ENCODE measurements at regions not wholly inside any gene's neighbourhood (a gene's known extent, or its start where the extent isn't known, plus 50 kb on each side); places are given as distances from the start of the nearest gene placed in this dataset.

DNA sequence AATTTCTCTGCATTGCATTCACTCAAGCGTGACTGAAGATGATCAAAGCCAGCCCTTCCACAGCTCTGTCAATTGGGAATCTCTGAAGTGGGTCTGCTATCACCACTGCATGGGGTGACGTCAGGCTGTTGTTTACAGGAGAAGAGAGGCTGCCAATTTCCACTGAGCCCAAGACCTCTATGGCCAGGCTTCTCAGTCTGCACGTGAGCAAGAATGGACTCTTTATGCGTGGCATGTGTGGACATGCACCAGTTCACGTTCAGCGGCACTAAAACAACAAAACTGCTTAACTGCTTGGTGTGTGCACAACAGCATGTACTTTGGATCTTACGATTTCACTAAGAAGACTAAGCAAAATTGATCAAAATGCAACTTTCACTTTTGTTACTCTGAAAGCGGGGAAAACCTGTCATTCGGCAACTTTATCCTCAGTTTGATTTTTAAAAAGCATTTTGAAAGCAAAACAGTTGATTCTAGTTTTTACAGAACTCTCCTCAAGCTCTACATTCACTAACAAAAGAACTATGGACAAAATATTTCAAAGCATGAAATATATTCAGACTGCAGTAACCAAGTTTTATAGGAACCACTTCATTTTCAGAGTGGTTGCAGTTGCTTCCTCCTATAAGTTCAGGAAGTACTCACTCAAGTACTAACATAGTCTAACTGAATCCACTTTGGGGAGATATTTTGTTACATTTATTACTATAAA lies 77.0 kb upstream of the SERTAD2 start:
- peak; percentile 73 for DNase-seq (ENCODE audit: low read depth)
- TF ChIP-seq, protein P1, sequence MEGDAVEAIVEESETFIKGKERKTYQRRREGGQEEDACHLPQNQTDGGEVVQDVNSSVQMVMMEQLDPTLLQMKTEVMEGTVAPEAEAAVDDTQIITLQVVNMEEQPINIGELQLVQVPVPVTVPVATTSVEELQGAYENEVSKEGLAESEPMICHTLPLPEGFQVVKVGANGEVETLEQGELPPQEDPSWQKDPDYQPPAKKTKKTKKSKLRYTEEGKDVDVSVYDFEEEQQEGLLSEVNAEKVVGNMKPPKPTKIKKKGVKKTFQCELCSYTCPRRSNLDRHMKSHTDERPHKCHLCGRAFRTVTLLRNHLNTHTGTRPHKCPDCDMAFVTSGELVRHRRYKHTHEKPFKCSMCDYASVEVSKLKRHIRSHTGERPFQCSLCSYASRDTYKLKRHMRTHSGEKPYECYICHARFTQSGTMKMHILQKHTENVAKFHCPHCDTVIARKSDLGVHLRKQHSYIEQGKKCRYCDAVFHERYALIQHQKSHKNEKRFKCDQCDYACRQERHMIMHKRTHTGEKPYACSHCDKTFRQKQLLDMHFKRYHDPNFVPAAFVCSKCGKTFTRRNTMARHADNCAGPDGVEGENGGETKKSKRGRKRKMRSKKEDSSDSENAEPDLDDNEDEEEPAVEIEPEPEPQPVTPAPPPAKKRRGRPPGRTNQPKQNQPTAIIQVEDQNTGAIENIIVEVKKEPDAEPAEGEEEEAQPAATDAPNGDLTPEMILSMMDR (IDR thresholded peaks at IDR 0.05; ENCODE audit: insufficient read depth, low read depth, low read length, missing control alignments): no peak
- peak overlapping the region; percentile 59 for H3K4me3 ChIP-seq (ENCODE audit: low read depth, low read length)

DNA sequence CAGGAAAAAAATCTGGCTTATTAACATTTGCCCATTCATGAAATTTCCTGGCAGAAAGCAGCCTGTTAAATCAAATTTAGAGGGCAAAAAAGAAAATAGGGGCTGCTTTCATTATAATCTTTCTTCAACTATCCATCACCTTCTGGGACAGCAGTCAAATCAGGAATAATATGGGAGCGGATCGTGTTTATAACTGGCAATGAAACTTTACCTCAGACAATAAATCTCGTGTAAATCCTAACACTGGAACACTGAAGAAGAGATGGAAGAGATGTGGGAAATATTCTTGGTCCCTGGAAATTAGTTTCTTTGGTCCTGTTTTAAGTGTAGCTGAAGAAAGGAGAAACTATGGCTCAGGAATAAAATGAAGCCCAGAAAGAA lies 77.5 kb upstream of the SERTAD2 start:
- no peak for DNase-seq (ENCODE audit: low read depth)
- H3K4me3 ChIP-seq (ENCODE audit: low read depth, low read length): peak overlapping the region; percentile 59
- TF ChIP-seq, protein P1 (IDR thresholded peaks at IDR 0.05; ENCODE audit: insufficient read depth, low read depth, low read length, missing control alignments): no peak

GRCh38 chr2:64731746-64732145 lies 78.0 kb upstream of the SERTAD2 start:
- no peak overlapping the region for H3K4me3 ChIP-seq (ENCODE audit: low read depth, low read length)
- DNase-seq (ENCODE audit: low read depth): no peak
- TF ChIP-seq, protein P1 (IDR thresholded peaks at IDR 0.05; ENCODE audit: insufficient read depth, low read depth, low read length, missing control alignments): no peak

DNA sequence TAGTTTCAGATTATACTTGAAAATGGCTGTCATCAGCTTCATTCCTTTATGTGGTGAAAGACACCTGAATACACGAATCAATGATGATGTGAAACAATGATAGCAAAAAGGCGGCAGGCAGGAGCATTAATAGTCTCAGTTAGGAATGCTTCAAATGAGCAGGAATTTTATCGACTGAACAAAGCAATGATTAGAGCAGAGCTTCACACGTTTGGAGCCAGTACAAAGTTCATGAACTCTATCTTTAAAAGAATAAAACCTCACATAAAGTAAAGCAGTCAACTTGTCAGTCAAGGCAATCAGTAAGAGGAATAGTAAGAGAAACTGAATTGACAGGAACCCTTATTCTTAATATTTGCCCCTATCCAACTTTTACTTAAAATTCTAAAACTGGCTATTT lies 78.4 kb upstream of the SERTAD2 start:
- TF ChIP-seq, protein P1 (IDR thresholded peaks at IDR 0.05; ENCODE audit: insufficient read depth, low read depth, low read length, missing control alignments): no peak
- H3K4me3 ChIP-seq (ENCODE audit: low read depth, low read length): no peak overlapping the region
- no peak for DNase-seq (ENCODE audit: low read depth)

DNA sequence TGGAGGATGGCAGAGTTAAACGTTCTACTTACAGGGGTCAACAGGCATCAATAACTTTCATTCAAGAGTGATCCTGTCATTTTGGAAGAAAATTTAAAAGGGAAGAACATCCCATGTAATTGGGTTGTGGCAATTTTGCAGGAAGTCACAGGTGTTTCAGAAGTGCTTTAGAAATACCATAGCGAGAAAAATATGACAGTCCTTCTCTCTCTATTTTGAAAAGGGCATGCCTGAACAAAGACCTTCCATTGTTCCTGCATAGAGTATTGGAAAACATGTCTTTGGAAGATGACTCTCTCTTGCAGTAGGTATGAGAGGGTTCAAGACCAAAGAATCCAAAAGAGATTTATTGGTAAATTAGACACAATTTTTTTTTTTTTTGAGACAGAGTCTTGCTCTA lies 81.8 kb upstream of the SERTAD2 start:
- no peak for DNase-seq (ENCODE audit: low read depth)
- no peak overlapping the region for H3K4me3 ChIP-seq (ENCODE audit: low read depth, low read length)
- TF ChIP-seq, protein P1 (IDR thresholded peaks at IDR 0.05; ENCODE audit: insufficient read depth, low read depth, low read length, missing control alignments): no peak

- H3K4me3 ChIP-seq (ENCODE audit: low read depth, low read length): no peak overlapping the region
- peak; percentile 71 for DNase-seq (ENCODE audit: low read depth)
- TF ChIP-seq, protein P1 (IDR thresholded peaks at IDR 0.05; ENCODE audit: insufficient read depth, low read depth, low read length, missing control alignments): no peak
Observed at GRCh38 chr2:64737547-64737946, 83.8 kb upstream of the SERTAD2 start.

DNA sequence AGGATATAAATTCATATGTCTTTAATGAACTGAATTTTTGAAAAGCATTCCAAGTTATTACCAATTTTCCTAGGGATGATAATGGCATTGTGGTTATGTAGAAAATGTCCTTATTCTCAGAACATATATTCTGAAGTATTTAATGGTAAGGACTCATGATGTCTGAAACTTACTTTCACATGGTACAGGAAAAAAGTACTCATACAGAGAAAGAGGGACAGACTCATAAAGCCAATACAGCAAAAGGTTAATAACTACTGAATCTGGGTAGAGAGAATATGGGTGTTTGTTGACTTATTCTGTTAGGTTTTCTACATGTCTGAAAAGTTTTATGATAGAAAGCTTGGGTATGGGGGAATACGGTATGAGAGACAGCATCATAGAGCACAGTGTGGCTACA lies 84.3 kb upstream of the SERTAD2 start:
- H3K4me3 ChIP-seq (ENCODE audit: low read depth, low read length): no peak overlapping the region
- DNase-seq (ENCODE audit: low read depth): peak; percentile 52
- TF ChIP-seq, protein P1 (IDR thresholded peaks at IDR 0.05; ENCODE audit: insufficient read depth, low read depth, low read length, missing control alignments): no peak
